IMR-90 (cell line): ENCODE measurements at regions not wholly inside any gene's neighbourhood (a gene's known extent, or its start where the extent isn't known, plus 50 kb on each side); places are given as distances from the start of the nearest gene placed in this dataset.

ENCODE experiments used
- ATAC-seq: fragments of 200-7000 bp; cut with Tn5 transposase; 2 replicates; pipeline ENCODE4 v1.9.1; 2020; ENCODE audit warnings: low read depth, mild to moderate bottlenecking, moderate library complexity
- BruUV-seq: library from RNA; stranded (reverse); fragments of 400-500 nt; replicated peaks from 2 replicates; lab custom pipeline; 2021; lab: Mats Ljungman, UMichigan
- CTCF ChIA-PET: fragments of 300-600 bp; formaldehyde crosslinking; extraction: SDS; loops from one replicate; lab custom pipeline; 2021; ENCODE audit warnings: antibody characterized with exemption; lab: Yijun Ruan, JAX
- POLR2A ChIA-PET: fragments of 300-600 bp; sonication (Branson Sonifier 250); formaldehyde crosslinking; loops from one replicate; lab custom pipeline; 2022; ENCODE audit warnings: antibody characterized with exemption; ENCODE audit not compliant: unreplicated experiment; lab: Charles Lee
- DNase-seq: peaks from one replicate; pipeline ENCODE4 v3.0.0; 2013
- H2AFZ ChIP-seq: replicated peaks from 2 replicates; pipeline ENCODE3; 2013; ENCODE audit warnings: low read length, mild to moderate bottlenecking; ENCODE audit not compliant: poor library complexity
- H2AK5ac ChIP-seq: 2 replicates; pipeline ENCODE4 v1.6.1; 2013; ENCODE audit warnings: low read depth, low read length, inconsistent platforms
- H2AK9ac ChIP-seq: replicated peaks from 2 replicates; pipeline ENCODE3; 2013; ENCODE audit warnings: mild to moderate bottlenecking, low read depth, low read length, moderate library complexity; ENCODE audit not compliant: poor library complexity
- H2BK120ac ChIP-seq: 2 replicates; pipeline ENCODE4 v1.6.1; 2013; ENCODE audit warnings: low read depth, low read length, inconsistent platforms
- H2BK15ac ChIP-seq: 3 replicates; pipeline ENCODE4 v1.6.1; 2013; ENCODE audit warnings: low read depth, low read length, inconsistent platforms
- H2BK20ac ChIP-seq: 2 replicates; pipeline ENCODE4 v1.6.1; 2013; ENCODE audit warnings: low read depth, mild to moderate bottlenecking, inconsistent platforms, low read length, moderate library complexity
- H2BK5ac ChIP-seq: 2 replicates; pipeline ENCODE4 v1.6.1; 2013; ENCODE audit warnings: mild to moderate bottlenecking, low read depth, low read length, inconsistent platforms; ENCODE audit not compliant: poor library complexity, severe bottlenecking
- H3K14ac ChIP-seq: replicated peaks from 2 replicates; pipeline ENCODE4 v1.6.1; 2013; ENCODE audit warnings: low read depth, low read length, inconsistent platforms
- H3K18ac ChIP-seq: 2 replicates; pipeline ENCODE4 v1.6.1; 2013; ENCODE audit warnings: low read depth, low read length, control low read depth
- H3K23ac ChIP-seq: 2 replicates; pipeline ENCODE4 v1.6.1; 2013; ENCODE audit warnings: low read depth, low read length, inconsistent platforms
- H3K27ac ChIP-seq: 2 replicates; pipeline ENCODE4 v1.5.1; 2013; ENCODE audit warnings: mild to moderate bottlenecking, control low read depth, low read length; ENCODE audit not compliant: insufficient read depth
- H3K27me3 ChIP-seq: 2 replicates; pipeline ENCODE4 v1.6.1; 2013; ENCODE audit warnings: low read length; ENCODE audit not compliant: control insufficient read depth, insufficient read depth
- H3K36me3 ChIP-seq: 2 replicates; pipeline ENCODE4 v1.6.1; 2013; ENCODE audit warnings: low read length, mixed read lengths; ENCODE audit not compliant: control insufficient read depth, insufficient read depth
- H3K4ac ChIP-seq: 2 replicates; pipeline ENCODE4 v1.6.1; 2013; ENCODE audit warnings: low read depth, low read length, inconsistent platforms
- H3K4me1 ChIP-seq: 2 replicates; pipeline ENCODE4 v1.6.1; 2013; ENCODE audit warnings: low read length, mixed read lengths; ENCODE audit not compliant: control insufficient read depth, insufficient read depth
- H3K4me2 ChIP-seq: 2 replicates; pipeline ENCODE4 v1.6.1; 2013; ENCODE audit warnings: low read depth, mild to moderate bottlenecking, control low read depth, low read length, moderate library complexity
- H3K4me3 ChIP-seq: 2 replicates; pipeline ENCODE4 v1.5.1; 2013; ENCODE audit warnings: low read depth, mild to moderate bottlenecking, control low read depth, low read length, moderate library complexity; ENCODE audit not compliant: insufficient read depth
- H3K56ac ChIP-seq: 2 replicates; pipeline ENCODE4 v1.6.1; 2013; ENCODE audit warnings: low read length, inconsistent platforms; ENCODE audit not compliant: insufficient read depth; ENCODE audit errors: extremely low read depth
- H3K79me1 ChIP-seq, 2 experiments: 2 replicates each; pipeline ENCODE4 v1.6.1; 2013; ENCODE audit warnings: low read length in 2 of 2, inconsistent platforms in 1 of 2, low read depth in 1 of 2
- H3K9ac ChIP-seq: 2 replicates; pipeline ENCODE4 v1.6.1; 2013; ENCODE audit warnings: low read depth, low read length, control low read depth
- H3K9me1 ChIP-seq: 2 replicates; pipeline ENCODE4 v1.6.1; 2013; ENCODE audit warnings: low read length, inconsistent platforms; ENCODE audit not compliant: insufficient read depth
- H3K9me3 ChIP-seq: 2 replicates; pipeline ENCODE4 v1.6.1; 2013; ENCODE audit warnings: low read length; ENCODE audit not compliant: control insufficient read depth, insufficient read depth
- H4K20me1 ChIP-seq: 2 replicates; pipeline ENCODE4 v1.6.1; 2013; ENCODE audit warnings: low read length, inconsistent platforms; ENCODE audit not compliant: insufficient read depth
- H4K5ac ChIP-seq: 2 replicates; pipeline ENCODE4 v1.6.1; 2013; ENCODE audit warnings: mild to moderate bottlenecking, low read depth, low read length, control low read depth
- H4K8ac ChIP-seq, 2 experiments: 2 replicates each; pipeline ENCODE4 v1.6.1; 2013; ENCODE audit warnings: low read depth in 2 of 2, low read length in 2 of 2, control low read depth in 1 of 2, inconsistent platforms in 1 of 2
- H4K91ac ChIP-seq: 2 replicates; pipeline ENCODE4 v1.6.1; 2013; ENCODE audit warnings: low read depth, low read length, inconsistent platforms; ENCODE audit not compliant: insufficient read depth
- CEBPB ChIP-seq: IDR thresholded peaks from 2 replicates; pipeline ENCODE4 v1.6.1; 2012; ENCODE audit warnings: low read depth, low read length, improper control_type of control experiment
- MAFK ChIP-seq: IDR thresholded peaks from 2 replicates; pipeline ENCODE4 v1.6.1; 2012; ENCODE audit warnings: low read depth, low read length, improper control_type of control experiment
- WGBS, 2 experiments: methylation state at CpG; one replicate each; pipeline versions ENCODE4 v1.1.5 to v1.1.7; 2013; ENCODE audit warnings: missing lambda C conversion rate in 2 of 2; ENCODE audit not compliant: insufficient read length in 1 of 2; ENCODE audit errors: extremely low coverage in 2 of 2; 5-methylcytosine and 5-hydroxymethylcytosine counted together
- dilution Hi-C: fragments of 300-500 bp; cut with HindIII; formaldehyde crosslinking; loops from one replicate; pipeline ENCODE4 v1.14.3; 2018; ENCODE audit warnings: low sequenced_read_pairs; ENCODE audit not compliant: unreplicated experiment
- in situ Hi-C: fragments of 300-500 bp; cut with MboI; formaldehyde crosslinking; loops from 3 replicates; pipeline ENCODE4 v1.14.3; 2019; ENCODE audit warnings: low sequenced_read_pairs, inconsistent platforms, mixed read lengths
- intact Hi-C: fragments of 100-400 bp; cut with micrococcal nuclease; formaldehyde crosslinking; loops from 2 replicates; pipeline ENCODE4 v1.10.0; 2022

GRCh38 chr2:225842939-225843338, 443.4 kb downstream of the NYAP2 start:
- H3K4me1 ChIP-seq = peaks cover 2% of the 10 kb centered on the region; the same call in 1 of the 2 replicates
- no peak overlapping the region for H3K18ac ChIP-seq
- no TSS peak for BruUV-seq
- no peaks in the 10 kb centered on the region for H3K27me3 ChIP-seq
- H3K9ac ChIP-seq = no peak overlapping the region
- no peak overlapping the region for H4K91ac ChIP-seq
- H4K8ac ChIP-seq = no peak overlapping the region
- H3K23ac ChIP-seq = no peak overlapping the region
- no peak overlapping the region for H2BK15ac ChIP-seq
- no peaks in the 10 kb centered on the region for H3K36me3 ChIP-seq
- H2BK20ac ChIP-seq = no peak overlapping the region
- no peaks in the 10 kb centered on the region; the same call in 1 of the 2 replicates for H3K9me1 ChIP-seq
- no peak overlapping the region for H4K5ac ChIP-seq
- no peak overlapping the region for H3K4me3 ChIP-seq
- no peak overlapping the region for H2BK120ac ChIP-seq
- H3K27ac ChIP-seq = no peak overlapping the region
- H2AFZ ChIP-seq = no peak overlapping the region
- H3K56ac ChIP-seq = no peak overlapping the region
- ChIA-PET POLR2A (no interaction called here), CTCF (no interaction called here)
- H3K4me2 ChIP-seq = no peak overlapping the region; the same call in 1 of the 2 replicates
- no peaks in the 10 kb centered on the region for H4K20me1 ChIP-seq
- no peaks in the 10 kb centered on the region for H3K9me3 ChIP-seq
- no peak overlapping the region for H3K4ac ChIP-seq
- intact Hi-C loops (loop anchor here (5.0 kb wide), 1 partner anchor 274 kb away; no protein-coding TSS in a partner anchor), dilution Hi-C loops (no loop called here), in situ Hi-C loops (no loop called here)
- no peak overlapping the region for H3K14ac ChIP-seq
- WGBS, 2 experiments = no CpG with 5 or more reads among the region's 1 CpG
- ATAC-seq = peak; percentile 72
- no peak overlapping the region for H2AK9ac ChIP-seq
- H2BK5ac ChIP-seq = no peak overlapping the region
- DNase-seq = peak; percentile 27
- H2AK5ac ChIP-seq = no peak overlapping the region
- TF ChIP-seq CEBPB (peak; percentile 18; the same call in 1 of the 2 replicates), MAFK (no peak)
- no peaks in the 10 kb centered on the region for H3K79me1 ChIP-seq
